ENCODE measurements at regions not wholly inside any gene's neighbourhood (a gene's known extent, or its start where the extent isn't known, plus 50 kb on each side); places are given as distances from the start of the nearest gene placed in this dataset.

- no peak for DNase-seq (ENCODE audit: extremely low spot score)
- ChIA-PET POLR2A (no interaction called here), CTCF (no interaction called here)
- TF ChIP-seq CTCF (IDR thresholded peaks at IDR 0.05; ENCODE audit: control extremely low read depth, extremely low read depth, low read depth, missing control alignments): no peak
Observed at GRCh38 chr5:2522372-2522771, 229.1 kb downstream of the IRX2 start.

- no peak for TF ChIP-seq CTCF (IDR thresholded peaks at IDR 0.05; ENCODE audit: control extremely low read depth, extremely low read depth, low read depth, missing control alignments)
- POLR2A ChIA-PET: no interaction called here
- CTCF ChIA-PET: no interaction called here
- no peak for DNase-seq (ENCODE audit: extremely low spot score)
Observed at GRCh38 chr5:2519153-2519552, 232.3 kb downstream of the IRX2 start.

- POLR2A ChIA-PET: no interaction called here
- TF ChIP-seq CTCF (IDR thresholded peaks at IDR 0.05; ENCODE audit: control extremely low read depth, extremely low read depth, low read depth, missing control alignments): no peak
- CTCF ChIA-PET: no interaction called here
- DNase-seq (ENCODE audit: extremely low spot score): no peak
Observed at GRCh38 chr5:2517451-2517850, 234.0 kb downstream of the IRX2 start.

GRCh38 chr5:2515180-2515764 lies 236.2 kb downstream of the IRX2 start:
- CTCF ChIA-PET: no interaction called here

GRCh38 chr5:2514484-2514883 lies 237.0 kb downstream of the IRX2 start:
- DNase-seq (ENCODE audit: extremely low spot score): no peak
- TF ChIP-seq CTCF (IDR thresholded peaks at IDR 0.05; ENCODE audit: control extremely low read depth, extremely low read depth, low read depth, missing control alignments): no peak
- ChIA-PET CTCF (no interaction called here), POLR2A (no interaction called here)

More at GRCh38 chr5:2515180-2515764, 236.2 kb downstream of the IRX2 start:
- no peak for TF ChIP-seq CTCF (IDR thresholded peaks at IDR 0.05; ENCODE audit: control extremely low read depth, extremely low read depth, low read depth, missing control alignments)
- POLR2A ChIA-PET: no interaction called here
- DNase-seq (ENCODE audit: extremely low spot score): no peak

- TF ChIP-seq CTCF (IDR thresholded peaks at IDR 0.05; ENCODE audit: control extremely low read depth, extremely low read depth, low read depth, missing control alignments): no peak
- no peak for DNase-seq (ENCODE audit: extremely low spot score)
- POLR2A ChIA-PET: no interaction called here
- CTCF ChIA-PET: no interaction called here
Observed at GRCh38 chr5:2511706-2512105, 239.8 kb downstream of the IRX2 start.

GRCh38 chr5:2511126-2511525 lies 240.4 kb downstream of the IRX2 start:
- no peak for DNase-seq (ENCODE audit: extremely low spot score)
- CTCF ChIA-PET: no interaction called here
- no peak for TF ChIP-seq CTCF (IDR thresholded peaks at IDR 0.05; ENCODE audit: control extremely low read depth, extremely low read depth, low read depth, missing control alignments)
- POLR2A ChIA-PET: no interaction called here
